MM.1S (cell line): ENCODE measurements at regions not wholly inside any gene's neighbourhood (a gene's known extent, or its start where the extent isn't known, plus 50 kb on each side); places are given as distances from the start of the nearest gene placed in this dataset.

Experiments
- DNase-seq: peaks from one replicate; pipeline ENCODE4 v3.0.0-alpha.2; 2015
- H2AFZ ChIP-seq: fragments of 300-600 bp; sonication (generic); 2 replicates; pipeline ENCODE4 v1.6.0; 2016; ENCODE audit warnings: antibody characterized with exemption, low read length
- H3F3A ChIP-seq: fragments of 300-600 bp; sonication (generic); 2 replicates; pipeline ENCODE4 v1.6.1; 2016; ENCODE audit warnings: mild to moderate bottlenecking, antibody characterized with exemption, low read length, moderate library complexity, mixed read lengths; ENCODE audit not compliant: insufficient read depth
- H3K27ac ChIP-seq: fragments of 300-600 bp; sonication (generic); 2 replicates; pipeline ENCODE4 v1.5.1; 2016; ENCODE audit warnings: mild to moderate bottlenecking, low read length
- H3K27me3 ChIP-seq: fragments of 300-600 bp; sonication (generic); replicated peaks from 2 replicates; pipeline ENCODE4 v1.6.0; 2016; ENCODE audit warnings: low read length; ENCODE audit not compliant: insufficient read depth
- H3K36me3 ChIP-seq: fragments of 300-600 bp; sonication (generic); replicated peaks from 2 replicates; pipeline ENCODE4 v1.6.1; 2016; ENCODE audit warnings: mild to moderate bottlenecking, low read length, mixed read lengths; ENCODE audit not compliant: insufficient read depth
- H3K4me1 ChIP-seq: fragments of 300-600 bp; sonication (generic); 2 replicates; pipeline ENCODE4 v1.6.1; 2016; ENCODE audit warnings: low read length, mixed read lengths
- H3K4me2 ChIP-seq: fragments of 300-600 bp; sonication (generic); 2 replicates; pipeline ENCODE4 v1.6.0; 2016; ENCODE audit warnings: low read depth, low read length
- H3K4me3 ChIP-seq: fragments of 300-600 bp; sonication (generic); 2 replicates; pipeline ENCODE4 v1.5.1; 2016; ENCODE audit warnings: low read length, mixed read lengths
- H3K79me2 ChIP-seq: fragments of 300-600 bp; sonication (generic); 2 replicates; pipeline ENCODE4 v1.6.1; 2016; ENCODE audit warnings: mixed run types, low read length, mixed read lengths
- H3K9ac ChIP-seq: fragments of 300-600 bp; sonication (generic); 2 replicates; pipeline ENCODE4 v1.6.1; 2016; ENCODE audit warnings: low read length, mixed read lengths
- H3K9me2 ChIP-seq: fragments of 300-600 bp; sonication (generic); replicated peaks from 2 replicates; pipeline ENCODE4 v1.6.1; 2016; ENCODE audit warnings: mild to moderate bottlenecking, low read length, mixed read lengths; ENCODE audit not compliant: insufficient read depth
- H3K9me3 ChIP-seq: fragments of 300-600 bp; sonication (generic); replicated peaks from 2 replicates; pipeline ENCODE4 v1.6.1; 2016; ENCODE audit warnings: mild to moderate bottlenecking, low read length, mixed read lengths; ENCODE audit not compliant: insufficient read depth
- H4K20me1 ChIP-seq: fragments of 300-600 bp; sonication (generic); 2 replicates; pipeline ENCODE4 v1.6.1; 2016; ENCODE audit warnings: mild to moderate bottlenecking, low read length, moderate library complexity, mixed read lengths; ENCODE audit not compliant: insufficient read depth
- CTCF ChIP-seq: fragments of 300-600 bp; sonication (generic); IDR thresholded peaks from 2 replicates; pipeline ENCODE4 v1.5.1; 2016; ENCODE audit warnings: antibody characterized with exemption, low read length, mixed read lengths
- EZH2 ChIP-seq: fragments of 300-600 bp; sonication (generic); optimal IDR thresholded peaks from 2 replicates; pipeline ENCODE3; 2017; ENCODE audit warnings: low read depth, mild to moderate bottlenecking, antibody characterized with exemption, low read length, mixed read lengths
- EZH2phosphoT487 ChIP-seq: fragments of 300-600 bp; sonication (generic); IDR thresholded peaks from 2 replicates; pipeline ENCODE4 v1.6.1; 2018; ENCODE audit warnings: antibody characterized with exemption, low read length

GRCh38 chr4:79236785-79237184 lies 89.1 kb downstream of the NAA11 start:
- TF ChIP-seq EZH2 (no peak), CTCF (no peak), EZH2phosphoT487 (no peak)
- no peak overlapping the region for H3K27ac ChIP-seq

DNA sequence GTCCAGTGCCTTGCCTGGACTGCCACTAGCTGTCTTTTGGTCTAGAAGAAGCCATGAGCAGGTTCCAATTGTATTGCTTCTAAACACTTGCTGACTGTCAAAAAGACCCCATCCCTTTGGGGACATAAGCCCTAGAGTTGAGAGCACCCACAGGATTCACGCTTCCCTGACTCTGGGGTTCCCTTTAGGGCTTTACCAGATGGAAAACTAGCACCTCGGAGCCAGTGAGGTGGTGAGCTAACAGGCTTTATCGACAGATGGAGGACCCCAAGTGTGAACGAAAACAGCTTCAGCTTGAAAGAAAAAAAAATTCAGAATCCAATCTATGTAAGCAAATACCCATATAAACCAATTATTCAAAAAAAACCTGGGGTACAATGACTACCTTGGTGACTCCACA lies 90.8 kb downstream of the NAA11 start:
- no peak for DNase-seq
- no peak overlapping the region for H3K4me3 ChIP-seq
- no peaks in the 10 kb centered on the region for H3K4me1 ChIP-seq
- no peaks in the 10 kb centered on the region for H4K20me1 ChIP-seq
- H3K27ac ChIP-seq: no peak overlapping the region
- no peak overlapping the region for H2AFZ ChIP-seq
- no peak overlapping the region for H3K4me2 ChIP-seq
- H3K79me2 ChIP-seq: no peaks in the 10 kb centered on the region
- H3K27me3 ChIP-seq: no peaks in the 10 kb centered on the region
- TF ChIP-seq CTCF (no peak), EZH2phosphoT487 (no peak), EZH2 (no peak)
- H3K36me3 ChIP-seq: no peaks in the 10 kb centered on the region
- no peaks in the 10 kb centered on the region for H3K9me3 ChIP-seq
- no peaks in the 10 kb centered on the region for H3F3A ChIP-seq
- H3K9me2 ChIP-seq: no peaks in the 10 kb centered on the region
- no peak overlapping the region for H3K9ac ChIP-seq

More at GRCh38 chr4:79236785-79237184, 89.1 kb downstream of the NAA11 start:
- H3F3A ChIP-seq: no peaks in the 10 kb centered on the region
- no peaks in the 10 kb centered on the region for H3K9me3 ChIP-seq
- no peaks in the 10 kb centered on the region for H3K27me3 ChIP-seq
- H3K36me3 ChIP-seq: no peaks in the 10 kb centered on the region
- H3K4me3 ChIP-seq: no peak overlapping the region
- H2AFZ ChIP-seq: no peak overlapping the region
- no peaks in the 10 kb centered on the region for H4K20me1 ChIP-seq
- H3K79me2 ChIP-seq: no peaks in the 10 kb centered on the region
- no peaks in the 10 kb centered on the region for H3K4me1 ChIP-seq
- no peak overlapping the region for H3K9ac ChIP-seq
- no peak for DNase-seq
- no peak overlapping the region for H3K4me2 ChIP-seq
- H3K9me2 ChIP-seq: no peaks in the 10 kb centered on the region

GRCh38 chr4:79233820-79234219 lies 92.0 kb downstream of the NAA11 start:
- H3K4me3 ChIP-seq: no peak overlapping the region
- no peaks in the 10 kb centered on the region for H4K20me1 ChIP-seq
- DNase-seq: no peak
- no peaks in the 10 kb centered on the region for H3K4me1 ChIP-seq
- no peak overlapping the region for H3K27ac ChIP-seq
- no peaks in the 10 kb centered on the region for H3K27me3 ChIP-seq
- H3K9ac ChIP-seq: no peak overlapping the region
- H3K9me3 ChIP-seq: no peaks in the 10 kb centered on the region
- TF ChIP-seq CTCF: no peak
- no peak for TF ChIP-seq EZH2
- no peak for TF ChIP-seq EZH2phosphoT487
- H3F3A ChIP-seq: no peaks in the 10 kb centered on the region
- no peaks in the 10 kb centered on the region for H3K9me2 ChIP-seq
- no peaks in the 10 kb centered on the region for H3K36me3 ChIP-seq
- no peak overlapping the region for H2AFZ ChIP-seq
- no peak overlapping the region for H3K4me2 ChIP-seq
- no peaks in the 10 kb centered on the region for H3K79me2 ChIP-seq
